ENCODE measurements at regions not wholly inside any gene's neighbourhood (a gene's known extent, or its start where the extent isn't known, plus 50 kb on each side); places are given as distances from the start of the nearest gene placed in this dataset.
"Not testable (repeated sequence)": the region's sequence is repeated elsewhere in the genome, so short reads cannot be mapped to it uniquely, and the experiment has no call there.

DNA sequence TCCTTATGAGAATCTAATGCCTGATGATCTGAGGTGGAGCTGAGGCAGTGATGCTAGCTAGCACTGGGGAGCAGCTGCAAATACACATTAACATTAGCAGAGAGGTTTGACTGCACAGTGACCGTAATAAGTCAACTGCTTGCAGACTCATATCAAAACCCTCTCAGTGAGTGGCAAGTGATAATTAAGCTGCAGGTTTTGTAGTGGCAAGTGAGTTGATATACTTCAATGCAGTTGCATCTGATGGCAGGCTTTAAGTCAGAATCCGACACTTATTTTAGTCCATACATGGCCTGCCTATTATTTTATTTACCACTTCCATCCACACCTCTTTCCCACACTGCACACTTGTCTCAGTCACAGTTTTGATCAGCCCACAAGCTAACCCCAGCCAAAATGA lies 209.2 kb upstream of the IRS2 start:
- Mint-ChIP-seq H3K4me3 (no peak overlapping the region), H3K27me3 (no peaks in the 10 kb centered on the region), H3K27ac (no peak overlapping the region), H3K36me3 (ENCODE audit: low read depth) (no peaks in the 10 kb centered on the region), H3K9me3 (no peaks in the 10 kb centered on the region), H3K4me1 (no peaks in the 10 kb centered on the region)
- ChIA-PET POLR2A (no interaction called here), CTCF (no interaction called here)
- DNase-seq = no peak

DNA sequence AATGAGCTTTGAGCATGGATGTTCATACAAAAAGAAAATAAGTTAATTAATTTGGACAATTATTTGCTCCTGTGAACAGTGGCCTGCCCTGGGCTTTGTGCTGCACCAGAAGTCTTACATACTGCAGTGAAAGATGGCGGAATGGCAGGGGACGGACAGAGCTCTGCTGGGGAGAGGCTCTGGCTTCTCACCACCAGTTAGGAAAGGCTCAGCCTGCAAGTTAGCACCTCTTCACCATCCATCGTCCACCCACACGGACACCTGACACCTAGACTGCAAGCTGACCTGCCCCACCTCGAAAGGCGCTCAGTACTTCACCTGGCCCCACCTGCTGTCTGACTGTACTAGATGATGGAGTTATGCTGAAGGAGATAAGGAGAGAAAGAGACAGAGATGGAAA lies 203.9 kb upstream of the IRS2 start:
- no peaks in the 10 kb centered on the region for H3K27me3 Mint-ChIP-seq
- no peaks in the 10 kb centered on the region for H3K36me3 Mint-ChIP-seq (ENCODE audit: low read depth)
- H3K4me1 Mint-ChIP-seq = no peaks in the 10 kb centered on the region
- POLR2A ChIA-PET = no interaction called here
- CTCF ChIA-PET = no interaction called here
- no peaks in the 10 kb centered on the region for H3K9me3 Mint-ChIP-seq
- DNase-seq = no peak
- H3K27ac Mint-ChIP-seq = no peak overlapping the region
- no peak overlapping the region for H3K4me3 Mint-ChIP-seq

DNA sequence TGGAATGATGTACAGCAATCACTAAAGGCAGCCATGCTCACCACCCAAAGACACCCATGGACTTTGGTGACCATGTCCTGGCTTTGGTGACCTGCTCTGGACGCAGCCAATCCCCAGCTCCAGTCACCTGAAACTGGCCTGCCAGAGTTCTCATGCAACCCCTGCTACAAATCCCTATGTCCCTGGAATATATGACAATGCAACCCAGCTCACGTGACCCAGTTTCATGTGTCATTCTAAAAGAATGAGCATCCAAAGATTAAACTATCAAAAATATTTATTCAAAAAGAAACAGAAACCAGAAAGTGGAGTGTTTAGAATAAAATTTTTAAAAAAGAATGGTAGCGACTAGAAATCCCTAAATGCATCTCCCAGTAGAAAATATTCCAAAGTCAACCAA lies 203.3 kb upstream of the IRS2 start:
- H3K27me3 Mint-ChIP-seq = no peaks in the 10 kb centered on the region
- H3K4me3 Mint-ChIP-seq = no peak overlapping the region
- DNase-seq = no peak
- ChIA-PET CTCF (no interaction called here), POLR2A (no interaction called here)
- H3K36me3 Mint-ChIP-seq (ENCODE audit: low read depth) = no peaks in the 10 kb centered on the region
- H3K9me3 Mint-ChIP-seq = no peaks in the 10 kb centered on the region
- no peak overlapping the region for H3K27ac Mint-ChIP-seq
- no peaks in the 10 kb centered on the region for H3K4me1 Mint-ChIP-seq

DNA sequence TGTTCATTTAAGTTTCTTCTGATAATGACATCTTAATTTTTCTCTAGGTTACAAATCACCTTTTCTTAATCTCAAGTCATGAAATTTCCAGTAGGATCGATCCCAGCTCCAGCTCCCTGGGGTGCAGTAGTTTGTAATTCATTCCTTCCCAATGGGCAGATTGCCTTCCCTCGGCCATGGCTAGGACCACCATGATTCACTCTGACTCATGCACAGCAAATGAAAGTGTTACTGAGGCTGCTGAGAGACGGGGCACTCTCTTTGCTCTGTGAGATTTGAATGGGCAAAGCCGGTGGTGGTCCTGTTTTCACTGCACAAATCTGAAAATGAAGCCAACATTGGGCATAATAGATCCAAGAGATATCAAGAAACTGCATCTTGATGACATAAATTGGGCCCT lies 202.8 kb upstream of the IRS2 start:
- CTCF ChIA-PET = no interaction called here
- H3K4me1 Mint-ChIP-seq = no peaks in the 10 kb centered on the region
- H3K27ac Mint-ChIP-seq = no peak overlapping the region
- no peak overlapping the region for H3K4me3 Mint-ChIP-seq
- no peak for DNase-seq
- POLR2A ChIA-PET = no interaction called here
- H3K36me3 Mint-ChIP-seq (ENCODE audit: low read depth) = no peaks in the 10 kb centered on the region
- no peaks in the 10 kb centered on the region for H3K9me3 Mint-ChIP-seq
- H3K27me3 Mint-ChIP-seq = no peaks in the 10 kb centered on the region

DNA sequence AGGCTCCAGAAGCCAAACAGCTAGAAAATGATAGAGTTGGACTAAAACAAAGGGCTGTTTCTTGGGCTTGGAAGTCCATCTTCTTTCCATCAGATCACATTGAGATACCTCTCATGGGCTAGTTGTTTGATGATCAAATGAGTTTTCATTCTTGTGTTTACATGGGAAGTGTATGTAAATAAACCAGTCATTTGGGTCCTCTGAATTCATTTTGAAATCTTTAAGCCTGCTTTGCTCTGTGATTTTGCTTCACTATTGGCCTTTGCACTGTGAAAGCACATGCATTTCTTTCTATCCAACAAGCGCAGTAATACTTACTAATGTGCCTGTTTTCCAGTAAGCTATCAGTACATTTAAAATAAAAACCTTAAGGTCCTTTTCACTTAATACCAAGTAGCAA lies 200.5 kb upstream of the IRS2 start:
- Mint-ChIP-seq H3K4me3 (no peak overlapping the region), H3K4me1 (no peaks in the 10 kb centered on the region), H3K9me3 (no peaks in the 10 kb centered on the region), H3K27ac (no peak overlapping the region), H3K27me3 (no peaks in the 10 kb centered on the region), H3K36me3 (ENCODE audit: low read depth) (no peaks in the 10 kb centered on the region)
- CTCF ChIA-PET = no interaction called here
- DNase-seq = no peak
- POLR2A ChIA-PET = no interaction called here

DNA sequence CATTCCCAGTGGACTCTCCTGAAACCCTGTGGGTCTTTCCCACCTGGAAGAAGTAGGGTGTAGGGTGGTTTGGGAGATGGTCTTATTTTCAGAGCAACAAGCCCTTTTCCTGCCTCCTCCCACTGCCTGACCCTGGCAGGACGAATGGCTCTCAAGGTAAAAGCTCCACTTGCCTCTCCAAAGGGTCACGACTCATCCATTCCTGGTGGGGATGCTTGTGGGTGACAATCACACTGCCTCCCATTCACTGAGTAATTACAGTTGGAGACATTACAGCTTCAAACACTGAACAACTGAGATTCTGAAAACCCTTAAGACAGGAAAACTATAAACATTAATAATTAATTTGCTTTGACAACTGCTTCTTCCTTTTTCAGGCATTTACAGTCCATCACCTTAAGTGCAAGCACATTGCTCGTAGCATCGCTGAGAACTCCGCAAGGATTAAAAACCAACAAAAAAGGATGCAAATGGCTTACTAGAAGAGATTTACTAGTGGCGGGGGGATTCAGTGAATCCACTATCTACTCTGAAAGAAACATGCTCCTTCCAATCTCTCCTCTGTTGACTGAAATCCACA lies 199.6 kb upstream of the IRS2 start:
- POLR2A ChIA-PET = no interaction called here
- DNase-seq = no peak
- CTCF ChIA-PET = no interaction called here
- Mint-ChIP-seq H3K36me3 (ENCODE audit: low read depth) (no peaks in the 10 kb centered on the region), H3K9me3 (no peaks in the 10 kb centered on the region), H3K4me1 (no peaks in the 10 kb centered on the region), H3K27me3 (no peaks in the 10 kb centered on the region), H3K27ac (no peak overlapping the region), H3K4me3 (no peak overlapping the region)

DNA sequence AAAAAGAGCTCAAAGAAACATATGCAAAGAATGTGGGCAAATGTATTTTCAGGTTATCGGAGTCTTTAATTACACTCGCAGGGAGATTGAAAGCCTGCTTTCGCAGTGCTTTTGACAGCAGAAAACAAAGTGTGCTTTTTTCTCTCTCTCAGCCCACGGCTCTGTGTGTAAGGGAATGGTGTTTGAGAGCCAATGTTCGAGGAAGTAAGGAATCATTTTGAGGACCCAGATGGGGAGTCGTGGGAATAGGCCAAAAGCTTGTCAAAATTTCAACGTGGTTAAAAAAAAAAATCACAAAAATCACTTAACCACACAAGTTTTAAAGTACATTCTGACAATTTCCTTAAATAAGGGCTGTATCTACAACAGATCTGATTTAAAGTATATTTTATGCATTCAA lies 197.1 kb upstream of the IRS2 start:
- H3K27ac Mint-ChIP-seq = no peak overlapping the region
- POLR2A ChIA-PET = no interaction called here
- CTCF ChIA-PET = no interaction called here
- H3K4me1 Mint-ChIP-seq = no peaks in the 10 kb centered on the region
- no peaks in the 10 kb centered on the region for H3K9me3 Mint-ChIP-seq
- no peak for DNase-seq
- H3K36me3 Mint-ChIP-seq (ENCODE audit: low read depth) = no peaks in the 10 kb centered on the region
- H3K27me3 Mint-ChIP-seq = no peaks in the 10 kb centered on the region
- H3K4me3 Mint-ChIP-seq = no peak overlapping the region

DNA sequence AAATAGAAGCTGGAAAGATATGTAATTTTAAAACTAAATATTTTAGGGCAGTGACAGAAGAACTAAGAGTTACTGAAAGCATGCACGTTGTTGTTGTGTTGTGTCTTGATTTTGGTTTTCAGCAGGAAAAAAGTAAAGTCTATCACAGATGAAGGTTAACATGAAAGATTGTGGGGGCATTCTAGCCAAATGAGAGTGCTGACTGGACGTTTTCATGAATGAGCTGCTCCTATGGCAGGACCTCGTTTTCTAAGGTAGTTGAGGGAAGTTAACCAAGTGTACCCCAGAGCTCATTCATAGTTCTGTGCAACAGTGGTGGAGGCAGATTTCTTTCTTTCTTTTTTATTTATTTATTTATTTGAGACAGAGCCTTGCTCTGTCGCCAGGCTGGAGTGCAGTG lies 194.6 kb upstream of the IRS2 start:
- H3K9me3 Mint-ChIP-seq = no peaks in the 10 kb centered on the region
- DNase-seq = no peak
- H3K27ac Mint-ChIP-seq = no peak overlapping the region
- ChIA-PET CTCF (no interaction called here), POLR2A (no interaction called here)
- no peaks in the 10 kb centered on the region for H3K27me3 Mint-ChIP-seq
- no peaks in the 10 kb centered on the region for H3K4me1 Mint-ChIP-seq
- H3K4me3 Mint-ChIP-seq = no peak overlapping the region
- H3K36me3 Mint-ChIP-seq (ENCODE audit: low read depth) = no peaks in the 10 kb centered on the region

DNA sequence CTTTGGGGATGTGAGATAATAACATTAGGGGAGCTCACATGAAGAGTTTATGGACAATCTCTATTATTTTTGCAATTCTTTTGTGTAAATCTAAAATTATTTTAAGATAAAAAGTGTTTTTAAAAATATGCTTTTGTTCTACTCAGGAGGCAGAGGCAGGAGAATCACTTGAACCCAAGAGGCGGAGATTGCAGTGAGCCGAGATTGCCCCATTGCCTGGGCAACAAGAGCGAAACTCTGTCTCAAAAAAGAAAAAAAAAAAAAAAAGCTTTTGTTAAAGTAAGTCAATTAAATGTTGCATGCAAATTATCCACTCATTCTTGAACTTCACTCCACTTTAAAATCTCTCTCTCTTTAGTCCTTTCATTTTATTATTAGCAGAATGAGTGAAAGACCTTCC lies 193.3 kb upstream of the IRS2 start:
- DNase-seq; H3K4me3 Mint-ChIP-seq; POLR2A ChIA-PET; H3K9me3 Mint-ChIP-seq; H3K27me3 Mint-ChIP-seq; H3K36me3 Mint-ChIP-seq (ENCODE audit: low read depth); H3K4me1 Mint-ChIP-seq; CTCF ChIA-PET; H3K27ac Mint-ChIP-seq: not testable (repeated sequence)

DNA sequence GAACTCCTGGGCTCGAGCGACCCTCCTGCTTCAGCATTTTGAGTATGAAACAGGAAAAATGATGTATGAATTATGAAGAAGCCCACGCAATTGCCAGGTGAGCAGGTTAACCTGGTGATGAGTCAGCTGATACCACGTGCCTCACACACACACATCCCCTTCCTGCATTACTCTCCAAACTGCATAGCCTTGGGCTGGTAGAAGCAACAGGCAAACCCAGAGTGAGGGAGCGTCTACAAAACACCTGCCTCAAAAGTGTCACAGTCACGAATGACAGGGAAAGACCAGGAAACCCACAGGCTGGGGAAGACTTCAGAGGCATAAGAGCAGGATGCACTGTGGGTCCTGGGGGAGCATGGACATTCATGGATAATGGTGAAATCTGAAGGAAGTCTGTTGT lies 192.8 kb upstream of the IRS2 start:
- DNase-seq = no peak
- CTCF ChIA-PET = no interaction called here
- no peaks in the 10 kb centered on the region for H3K4me1 Mint-ChIP-seq
- H3K27ac Mint-ChIP-seq = no peak overlapping the region
- POLR2A ChIA-PET = no interaction called here
- no peaks in the 10 kb centered on the region for H3K9me3 Mint-ChIP-seq
- H3K36me3 Mint-ChIP-seq (ENCODE audit: low read depth) = no peaks in the 10 kb centered on the region
- no peak overlapping the region for H3K4me3 Mint-ChIP-seq
- no peaks in the 10 kb centered on the region for H3K27me3 Mint-ChIP-seq

DNA sequence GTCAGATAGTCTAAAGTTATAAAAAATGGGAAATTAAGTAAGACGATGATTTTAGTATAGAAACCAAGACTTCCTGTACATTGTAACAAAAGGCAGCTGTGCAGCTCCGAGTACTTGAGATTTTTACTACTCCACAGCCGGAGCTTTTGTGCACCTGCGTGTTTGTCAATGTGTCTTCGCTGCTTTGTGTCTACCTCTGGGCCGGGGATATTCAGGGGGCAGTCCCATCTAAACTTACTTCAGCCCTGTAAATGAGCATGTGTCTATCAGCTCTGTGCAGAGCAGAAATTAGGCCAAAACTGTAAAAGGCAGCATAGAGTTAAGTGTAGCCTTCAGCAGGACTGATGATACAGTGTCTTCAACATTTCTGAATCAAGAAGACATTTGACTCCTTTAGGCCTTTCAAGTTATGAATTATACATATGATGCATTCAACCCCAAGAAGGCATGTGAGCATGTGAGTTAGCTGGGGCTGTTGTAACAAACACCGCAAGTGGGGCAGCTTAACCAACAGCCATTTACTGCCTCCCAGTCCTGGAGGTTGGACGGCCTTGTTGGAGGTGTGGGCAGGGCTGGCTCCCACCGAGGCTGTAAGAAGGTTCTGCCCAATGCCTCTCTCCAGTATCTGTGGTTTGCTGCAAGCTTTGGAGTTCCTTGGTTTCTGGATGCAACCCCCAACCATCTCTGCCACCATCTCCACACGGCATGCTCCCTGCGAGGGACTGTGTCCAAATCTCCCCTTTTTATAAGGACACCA lies 191.0 kb upstream of the IRS2 start:
- no peak for DNase-seq
- Mint-ChIP-seq H3K4me3 (no peak overlapping the region), H3K9me3 (no peaks in the 10 kb centered on the region), H3K36me3 (ENCODE audit: low read depth) (no peaks in the 10 kb centered on the region), H3K27ac (no peak overlapping the region), H3K4me1 (no peaks in the 10 kb centered on the region), H3K27me3 (no peaks in the 10 kb centered on the region)
- POLR2A ChIA-PET = no interaction called here
- CTCF ChIA-PET = no interaction called here

DNA sequence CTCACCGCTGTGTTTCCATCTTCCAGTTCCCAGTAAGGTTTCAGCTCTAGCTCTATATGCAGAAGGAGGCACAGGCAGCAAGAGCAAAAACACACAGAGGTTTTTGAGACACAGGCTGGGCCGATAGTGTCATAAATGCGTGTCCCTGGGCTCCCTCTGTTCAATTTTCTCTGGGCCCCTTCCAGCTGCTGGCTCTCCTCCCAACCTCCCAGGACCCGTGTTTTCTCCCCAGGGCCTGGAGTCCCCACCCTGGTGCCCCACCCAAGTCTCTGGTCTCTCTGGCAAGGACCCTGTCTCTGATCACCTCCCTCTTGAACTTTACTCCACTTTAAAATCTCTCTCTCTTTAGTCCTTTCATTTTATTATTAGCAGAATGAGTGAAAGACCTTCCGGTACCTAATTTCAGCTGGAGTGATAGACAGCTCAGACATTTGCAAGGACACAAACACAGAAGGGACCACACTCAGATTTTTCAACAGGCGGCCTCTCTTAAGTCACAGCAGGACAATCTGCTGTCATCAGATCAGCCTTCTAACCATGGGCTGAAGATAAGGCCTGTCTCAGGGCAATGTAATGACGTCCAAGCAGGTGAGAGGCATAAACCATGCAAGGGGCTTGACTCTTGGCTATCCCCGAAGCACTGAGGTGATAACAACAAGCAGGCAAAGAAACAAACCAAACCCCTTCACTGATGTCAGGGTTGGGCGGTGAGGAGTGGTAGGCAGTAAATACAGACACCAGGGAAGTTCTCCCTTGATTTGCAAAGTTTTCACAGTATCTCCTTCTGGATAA lies 190.0 kb upstream of the IRS2 start:
- H3K27me3 Mint-ChIP-seq = no peaks in the 10 kb centered on the region
- no peaks in the 10 kb centered on the region for H3K9me3 Mint-ChIP-seq
- no peak for DNase-seq
- no peak overlapping the region for H3K27ac Mint-ChIP-seq
- ChIA-PET POLR2A (interaction anchor here (0.6 kb wide), 1 partner anchor 580 kb away, joined by 3 read pairs; no protein-coding TSS in a partner anchor), CTCF (no interaction called here)
- no peak overlapping the region for H3K4me3 Mint-ChIP-seq
- H3K4me1 Mint-ChIP-seq = no peaks in the 10 kb centered on the region
- H3K36me3 Mint-ChIP-seq (ENCODE audit: low read depth) = no peaks in the 10 kb centered on the region

DNA sequence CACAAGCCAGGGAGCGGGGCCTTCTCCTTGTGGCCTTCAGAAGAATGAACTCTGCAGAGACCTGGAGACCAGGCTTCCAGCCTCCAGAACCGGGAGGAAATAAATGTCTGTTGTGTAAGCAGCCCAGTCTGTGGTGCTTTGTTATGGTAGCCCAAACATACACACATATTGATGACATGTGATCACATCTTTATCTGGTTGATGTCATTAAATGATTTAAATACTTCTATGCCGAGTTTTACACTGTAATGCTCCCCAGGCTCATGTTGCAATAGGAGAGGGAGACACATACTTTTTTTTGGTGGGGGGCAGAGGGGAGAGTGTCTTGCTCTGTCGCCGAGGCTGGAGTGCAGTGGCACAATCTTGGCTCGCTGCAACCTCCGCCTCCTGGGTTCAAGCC lies 188.0 kb upstream of the IRS2 start:
- Mint-ChIP-seq H3K4me1 (no peaks in the 10 kb centered on the region), H3K4me3 (no peak overlapping the region), H3K9me3 (peaks cover 6% of the 10 kb centered on the region), H3K27ac (no peak overlapping the region), H3K27me3 (no peaks in the 10 kb centered on the region), H3K36me3 (ENCODE audit: low read depth) (no peaks in the 10 kb centered on the region)
- no peak for DNase-seq
- ChIA-PET POLR2A (no interaction called here), CTCF (no interaction called here)

DNA sequence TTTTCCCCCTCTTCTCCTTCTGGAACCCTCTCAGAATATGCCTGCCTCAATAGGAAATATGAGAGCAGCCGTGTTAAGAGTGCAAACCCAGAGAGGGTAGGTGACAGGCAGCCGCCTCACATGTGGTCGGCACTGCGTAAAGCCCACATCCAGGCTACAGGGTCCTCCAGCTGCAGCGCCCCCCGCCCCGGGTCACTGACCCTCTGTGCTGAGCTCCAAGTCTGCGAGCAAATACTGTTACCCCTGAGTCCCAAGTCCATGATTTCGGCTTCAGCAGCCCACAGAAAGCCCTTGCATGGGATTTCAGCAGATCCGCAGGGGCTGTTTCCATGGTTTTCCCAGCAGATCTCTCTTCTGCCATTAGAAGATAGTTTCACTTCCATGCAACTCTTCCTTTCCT lies 186.9 kb upstream of the IRS2 start:
- Mint-ChIP-seq H3K9me3 (peaks cover 9% of the 10 kb centered on the region), H3K4me1 (no peaks in the 10 kb centered on the region), H3K27me3 (no peaks in the 10 kb centered on the region), H3K36me3 (ENCODE audit: low read depth) (no peaks in the 10 kb centered on the region), H3K27ac (no peak overlapping the region), H3K4me3 (no peak overlapping the region)
- DNase-seq = no peak
- ChIA-PET CTCF (no interaction called here), POLR2A (no interaction called here)

Data from activated CD4-positive, alpha-beta memory T cell treated with anti-CD3 and anti-CD28 coated beads, Interleukin-2, amount 10 ng/mL, durations not matched to agents 7 days and 5 days (primary cell).